Fibroblast of skin of scalp (primary cell): ENCODE measurements at regions not wholly inside any gene's neighbourhood (a gene's known extent, or its start where the extent isn't known, plus 50 kb on each side); places are given as distances from the start of the nearest gene placed in this dataset.
A peak's percentile ranks its signal among the peaks of the same experiment; 100 is the strongest.

Experiments
- DNase-seq: peaks from one replicate; pipeline ENCODE4 v3.0.0-alpha.2; 2013

- no peak for DNase-seq
Observed at GRCh38 chr1:82867781-82868180, 1067.0 kb downstream of the ADGRL2 start.

- no peak for DNase-seq
Observed at GRCh38 chr1:82861749-82862148, 1061.0 kb downstream of the ADGRL2 start.

GRCh38 chr1:82858031-82858430, 1057.3 kb downstream of the ADGRL2 start:
- DNase-seq = no peak

- DNase-seq = no peak
Observed at GRCh38 chr1:82849460-82849859, 1048.7 kb downstream of the ADGRL2 start.

- no peak for DNase-seq
Observed at GRCh38 chr1:82848043-82848442, 1047.3 kb downstream of the ADGRL2 start.

GRCh38 chr1:82845866-82846265, 1045.1 kb downstream of the ADGRL2 start:
- DNase-seq = no peak

GRCh38 chr1:82844911-82845827, 1044.4 kb downstream of the ADGRL2 start:
- no peak for DNase-seq

GRCh38 chr1:82844447-82844846, 1043.7 kb downstream of the ADGRL2 start:
- no peak for DNase-seq

GRCh38 chr1:82843876-82844275, 1043.1 kb downstream of the ADGRL2 start:
- DNase-seq = no peak

GRCh38 chr1:82840192-82840591, 1039.5 kb downstream of the ADGRL2 start:
- no peak for DNase-seq

GRCh38 chr1:82837766-82838465, 1037.2 kb downstream of the ADGRL2 start:
- peak; percentile 25 for DNase-seq

GRCh38 chr1:82836973-82837680, 1036.4 kb downstream of the ADGRL2 start:
- no peak for DNase-seq

- peak; percentile 8 for DNase-seq
Observed at GRCh38 chr1:82836213-82836972, 1035.7 kb downstream of the ADGRL2 start.

GRCh38 chr1:82830690-82831380, 1030.1 kb downstream of the ADGRL2 start:
- no peak for DNase-seq

- DNase-seq = no peak
Observed at GRCh38 chr1:82829527-82829926, 1028.8 kb downstream of the ADGRL2 start.

GRCh38 chr1:82823876-82824275, 1023.1 kb downstream of the ADGRL2 start:
- DNase-seq = no peak

GRCh38 chr1:82820816-82821215, 1020.1 kb downstream of the ADGRL2 start:
- DNase-seq = no peak

- no peak for DNase-seq
Observed at GRCh38 chr1:82819234-82819633, 1018.5 kb downstream of the ADGRL2 start.

GRCh38 chr1:82818586-82818985, 1017.9 kb downstream of the ADGRL2 start:
- DNase-seq = no peak

- DNase-seq = no peak
Observed at GRCh38 chr1:82813386-82813785, 1012.7 kb downstream of the ADGRL2 start.

- no peak for DNase-seq
Observed at GRCh38 chr1:82810601-82811000, 1009.9 kb downstream of the ADGRL2 start.

GRCh38 chr1:82807563-82807962, 1006.8 kb downstream of the ADGRL2 start:
- no peak for DNase-seq
